GM21576 (cell line): ENCODE measurements at regions not wholly inside any gene's neighbourhood (a gene's known extent, or its start where the extent isn't known, plus 50 kb on each side); places are given as distances from the start of the nearest gene placed in this dataset.

Experiments
- ATAC-seq: cut with Tn5 transposase; IDR thresholded peaks from one replicate; pipeline ENCODE4 v1.9.1; 2021; ENCODE audit warnings: mild to moderate bottlenecking, moderate library complexity; ENCODE audit not compliant: unreplicated experiment

DNA sequence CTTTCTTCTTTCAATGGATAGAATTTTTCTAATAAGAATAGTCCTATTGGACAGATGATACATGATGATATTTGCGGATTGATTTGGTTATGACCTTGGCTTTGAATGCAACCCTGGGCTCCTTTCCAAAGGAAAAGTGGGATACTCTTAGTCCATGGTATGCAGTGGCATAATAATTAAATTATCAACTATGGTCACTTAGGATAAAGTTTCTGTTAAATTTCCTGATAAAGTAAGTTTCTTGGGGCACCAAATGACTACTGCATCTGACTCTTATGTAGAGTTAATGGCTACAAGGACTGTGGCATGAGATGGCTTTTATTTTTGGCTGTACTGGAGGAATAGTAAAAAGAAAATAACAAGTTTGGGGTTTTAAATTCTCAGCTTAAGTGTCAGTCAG is 126.7 kb downstream of the QPCT start:
- no peak for ATAC-seq

- ATAC-seq = no peak
Measured at GRCh38 chr2:37471994-37472393, 127.6 kb downstream of the QPCT start.

DNA sequence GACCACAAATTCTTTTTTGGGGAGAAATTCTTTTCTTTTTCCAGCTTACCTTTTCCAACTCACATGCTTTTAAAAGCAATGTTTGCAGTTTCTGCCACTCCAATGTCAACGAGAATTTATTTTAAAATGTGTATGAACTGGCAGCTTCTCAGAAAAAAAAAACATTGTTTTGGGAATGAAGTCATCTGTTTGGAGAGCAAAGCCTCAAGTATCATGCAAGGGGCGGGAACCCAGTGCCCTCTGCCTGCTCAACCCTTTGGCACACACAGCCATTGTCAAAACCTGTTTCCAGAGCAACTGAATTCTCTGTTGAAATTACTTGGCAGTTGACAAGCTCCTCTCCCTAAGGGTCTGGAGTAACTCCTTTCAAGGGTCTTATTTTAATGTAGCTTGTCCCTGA is 128.5 kb downstream of the QPCT start:
- no peak for ATAC-seq

DNA sequence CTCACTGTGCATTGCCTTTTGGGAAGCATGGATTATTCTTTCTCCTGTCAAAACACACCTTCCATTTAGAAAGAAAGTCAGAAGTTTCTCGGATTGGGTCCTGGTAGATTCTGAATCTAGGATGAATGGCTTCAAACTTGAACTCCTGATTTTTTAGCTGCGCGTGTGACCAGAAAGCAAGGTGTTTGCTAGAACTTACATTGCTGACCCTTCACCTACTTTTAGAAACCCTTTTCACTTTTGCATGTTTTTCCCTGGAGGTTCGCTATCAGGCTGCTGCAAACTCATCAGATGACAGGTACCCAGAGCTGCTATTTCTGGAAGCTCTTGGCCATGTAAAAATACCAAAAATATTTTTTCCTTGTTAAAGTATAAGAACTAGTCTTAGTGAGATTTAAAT is 132.0 kb downstream of the QPCT start:
- ATAC-seq = no peak

DNA sequence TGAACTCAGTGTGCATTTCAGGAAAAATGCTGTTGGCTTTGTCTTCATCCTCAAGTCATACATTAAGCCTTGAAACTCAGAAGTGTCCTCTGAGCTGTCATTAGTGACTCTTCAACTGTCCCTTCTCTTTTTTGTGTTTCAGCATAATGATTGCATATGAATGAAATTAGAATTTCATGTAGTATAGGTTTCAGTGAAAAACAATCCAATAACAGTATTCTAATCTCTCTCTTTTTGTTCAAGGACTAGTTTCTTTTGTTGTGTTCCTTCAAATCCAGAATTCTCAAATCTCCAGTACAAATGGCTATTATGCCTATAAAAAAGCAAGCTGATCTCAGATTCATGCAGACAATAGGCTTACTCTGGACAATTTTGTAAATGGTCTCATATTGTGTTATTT is 133.5 kb downstream of the QPCT start:
- ATAC-seq = no peak

DNA sequence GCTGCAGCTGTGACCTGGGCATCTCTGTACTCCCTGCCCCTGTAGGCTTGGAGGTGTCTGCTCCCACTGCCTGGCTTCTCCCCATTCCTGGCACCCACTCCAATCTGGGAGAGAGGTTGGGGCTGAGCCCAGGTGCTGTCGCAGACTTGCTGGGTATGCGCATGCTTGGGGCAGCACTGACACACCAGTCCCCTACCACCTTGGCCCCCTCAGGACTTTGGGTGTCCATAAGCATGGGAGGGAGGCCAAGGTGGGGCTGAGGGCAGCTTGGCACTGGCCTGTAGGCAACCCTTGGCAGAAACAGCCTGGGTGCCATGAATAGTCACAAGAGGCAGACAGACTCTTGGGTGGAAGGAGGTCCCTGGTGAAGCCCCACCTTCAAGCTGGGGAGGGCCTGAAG is 136.8 kb downstream of the QPCT start:
- no peak for ATAC-seq

DNA sequence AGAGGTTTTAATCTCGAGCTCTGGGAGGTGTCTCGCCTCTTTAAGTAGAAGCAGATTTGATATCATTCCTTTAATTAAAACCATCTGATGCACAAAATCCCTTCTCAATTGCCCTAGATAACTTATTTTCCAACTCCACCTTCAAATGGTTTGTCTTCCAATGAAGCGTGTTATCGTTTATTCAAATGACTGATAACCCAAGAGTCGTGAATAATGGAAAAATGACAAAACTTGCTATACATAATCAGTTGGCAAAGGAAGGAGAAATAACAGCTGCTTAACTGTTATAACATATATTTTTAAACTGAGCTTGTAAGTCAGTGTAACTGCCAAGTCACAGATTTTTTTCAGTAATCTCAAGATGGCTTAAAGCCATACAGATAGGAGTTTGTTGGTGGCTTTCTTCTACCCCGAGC is 144.6 kb downstream of the QPCT start:
- ATAC-seq = no peak

GRCh38 chr2:37489536-37489935 is 145.1 kb downstream of the QPCT start:
- no peak for ATAC-seq

DNA sequence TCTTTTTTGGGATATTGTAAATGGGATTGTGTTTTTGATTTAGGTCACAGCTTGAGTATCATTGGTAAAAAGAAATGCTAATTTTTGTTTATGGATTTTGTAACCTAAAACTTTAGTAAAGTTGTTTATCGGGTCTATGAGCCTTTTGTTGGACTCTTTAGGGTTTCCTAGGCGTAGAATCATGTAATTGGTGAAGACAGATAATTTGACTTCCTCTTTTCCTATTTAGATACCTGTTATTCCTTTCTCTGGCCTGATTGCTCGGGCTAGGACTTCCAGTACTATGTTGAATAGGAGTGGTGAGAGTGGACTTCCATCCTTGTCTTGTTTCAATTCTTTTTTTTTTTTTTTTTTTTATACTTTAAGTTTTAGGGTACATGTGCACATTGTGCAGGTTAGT is 149.0 kb downstream of the QPCT start:
- no peak for ATAC-seq

DNA sequence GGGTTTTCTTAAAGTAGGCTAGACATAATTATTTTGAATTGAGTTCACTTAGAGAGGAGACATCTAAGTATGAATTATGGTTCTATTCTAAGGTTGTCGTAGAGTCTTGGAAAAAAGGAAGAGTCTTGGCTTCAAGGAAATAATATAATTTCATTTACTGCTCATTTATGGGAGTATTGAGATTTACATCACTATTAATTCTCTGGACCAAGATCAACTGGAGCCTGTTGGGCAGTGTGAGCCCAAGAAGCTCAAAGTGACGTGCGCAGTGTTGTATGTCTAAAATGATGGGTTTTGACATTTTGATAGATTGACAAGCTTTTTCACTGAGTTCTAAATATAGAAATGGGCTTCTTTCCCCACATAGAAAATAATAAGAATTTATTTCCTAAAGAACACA is 154.7 kb downstream of the QPCT start:
- ATAC-seq = no peak

- ATAC-seq = no peak
Measured at GRCh38 chr2:37500031-37500430, 155.6 kb downstream of the QPCT start.

- ATAC-seq = no peak
Measured at GRCh38 chr2:37501113-37501512, 156.7 kb downstream of the QPCT start.

DNA sequence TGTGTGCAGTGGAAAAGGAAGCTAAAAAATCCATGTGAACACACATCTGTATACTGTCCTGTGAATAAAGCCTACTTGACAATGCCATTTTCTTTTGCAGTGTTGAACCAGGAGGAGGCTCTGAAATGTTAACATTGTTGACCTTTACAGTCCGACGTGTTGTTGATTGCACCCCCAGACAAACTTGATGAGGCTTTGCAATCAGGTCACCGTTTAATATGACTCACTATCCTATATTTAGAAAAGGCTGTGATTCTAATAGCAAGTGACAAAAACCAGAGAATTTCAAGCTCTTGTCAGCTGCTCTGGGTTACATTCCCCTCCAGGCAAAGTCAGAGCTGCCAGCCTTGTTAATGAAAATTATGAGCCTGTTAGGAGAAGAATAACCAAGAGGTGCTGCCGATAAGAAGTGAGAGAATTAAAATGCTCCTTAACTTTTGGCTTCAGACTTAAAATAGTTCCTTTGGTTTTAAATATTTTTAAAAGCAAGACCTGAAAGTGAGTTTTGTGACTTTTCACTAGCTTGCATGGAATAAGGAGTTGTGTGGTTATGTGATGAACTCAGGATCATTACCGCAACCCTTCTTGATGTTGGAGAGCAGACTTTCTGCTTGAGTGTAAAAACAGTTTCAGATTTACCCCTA is 162.1 kb downstream of the QPCT start:
- ATAC-seq = no peak

DNA sequence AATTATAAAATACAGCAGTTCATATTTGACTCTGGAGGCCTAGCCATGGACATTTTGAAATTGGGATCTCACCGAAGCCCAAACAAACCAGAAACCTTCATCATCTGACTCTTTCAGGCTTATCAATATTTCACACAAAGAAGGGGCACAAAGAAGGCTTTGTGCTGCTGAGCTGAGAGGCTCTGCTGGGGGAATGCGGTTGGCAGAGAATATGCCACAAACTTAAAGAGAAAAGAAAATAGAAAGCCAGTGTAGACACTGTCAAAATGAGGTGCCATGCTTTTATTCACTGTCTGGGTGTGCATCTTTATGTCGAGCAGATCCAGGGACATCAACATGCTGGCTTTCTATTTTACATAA is 162.6 kb downstream of the QPCT start:
- ATAC-seq = no peak

DNA sequence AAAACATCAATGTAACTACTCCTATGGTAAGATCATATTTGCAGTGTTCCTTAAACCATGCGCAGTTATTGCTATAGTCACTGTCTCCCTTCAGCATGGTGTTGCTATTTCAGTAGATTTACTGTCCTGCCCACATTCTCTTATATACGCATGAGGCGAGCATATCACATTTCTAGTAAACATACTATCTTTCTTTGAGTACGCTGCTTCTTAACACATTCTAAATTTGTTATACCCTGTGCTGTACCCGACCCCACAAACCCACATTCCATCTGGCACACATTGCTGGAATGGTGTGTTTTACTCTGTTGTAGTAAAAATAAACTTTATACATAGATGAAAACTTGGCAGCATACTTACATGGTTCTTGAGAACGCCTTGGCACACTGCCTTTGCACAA is 163.3 kb downstream of the QPCT start:
- no peak for ATAC-seq

DNA sequence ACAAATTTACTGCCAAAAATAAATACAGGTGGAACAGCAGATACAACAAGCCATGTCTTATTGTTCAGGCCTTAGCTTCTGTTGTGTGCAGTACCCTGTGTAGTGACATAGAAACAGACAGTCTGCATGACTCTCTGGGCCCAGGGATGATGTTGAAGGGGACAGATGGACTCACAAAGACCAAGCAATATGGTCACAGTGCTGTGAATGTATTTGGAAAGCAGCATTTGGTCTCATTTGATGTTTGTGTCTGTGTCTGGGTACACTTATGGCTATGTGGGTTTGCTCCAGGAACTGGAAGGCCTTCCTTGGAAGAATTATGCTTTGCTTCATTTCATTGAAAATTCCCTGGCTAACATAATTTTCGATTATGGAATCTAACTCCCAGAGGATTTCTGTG is 158.5 kb downstream of the CDC42EP3 start:
- no peak for ATAC-seq

DNA sequence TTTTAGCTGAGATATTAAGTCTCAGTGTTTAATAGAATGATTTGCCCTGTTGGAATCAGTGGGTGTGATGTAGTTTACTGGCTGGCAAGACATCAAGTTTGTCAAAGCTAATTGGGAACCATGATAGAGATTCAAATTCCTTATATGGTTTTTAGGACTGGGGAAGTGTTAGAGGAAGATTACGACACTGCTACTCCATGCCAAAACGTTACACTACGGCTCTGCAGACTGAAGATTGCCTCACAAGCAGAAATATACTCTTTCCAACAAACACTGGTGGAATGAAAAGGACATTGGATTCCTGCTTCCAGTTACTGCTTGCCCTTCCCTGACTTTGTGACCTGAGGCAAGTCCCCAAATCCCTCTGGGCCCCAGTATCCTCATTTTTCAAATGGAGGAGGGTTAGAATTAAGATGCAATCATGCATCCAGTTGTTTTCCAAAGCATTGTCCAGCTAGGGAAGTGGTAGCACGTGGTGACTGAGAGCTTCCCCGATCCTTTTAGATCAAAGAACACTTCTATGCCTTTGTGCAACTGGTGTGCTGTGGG is 147.6 kb downstream of the CDC42EP3 start:
- no peak for ATAC-seq

DNA sequence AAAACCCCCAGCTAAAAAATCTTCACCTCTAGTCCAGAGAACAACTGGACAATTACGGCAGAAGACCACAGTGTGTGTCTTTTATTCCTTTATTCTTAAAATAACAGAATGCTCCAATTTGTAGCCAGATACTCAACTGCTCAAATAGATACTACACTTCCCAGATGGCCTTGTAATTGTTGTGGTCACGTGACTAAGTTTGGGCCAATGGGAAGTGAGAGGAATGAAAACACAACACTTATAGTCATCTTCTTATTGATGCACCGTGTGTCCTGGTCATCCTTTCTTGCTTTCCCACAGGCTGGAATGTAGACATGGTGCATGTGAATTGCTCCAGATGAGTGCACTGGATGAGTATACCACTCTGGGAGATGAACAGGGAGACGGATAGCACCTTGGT is 145.1 kb downstream of the CDC42EP3 start:
- ATAC-seq = no peak

- no peak for ATAC-seq
Measured at GRCh38 chr2:37526856-37527255, 144.6 kb downstream of the CDC42EP3 start.

- no peak for ATAC-seq
Measured at GRCh38 chr2:37527361-37527760, 144.1 kb downstream of the CDC42EP3 start.

GRCh38 chr2:37529830-37530415 is 141.5 kb downstream of the CDC42EP3 start:
- ATAC-seq = no peak

DNA sequence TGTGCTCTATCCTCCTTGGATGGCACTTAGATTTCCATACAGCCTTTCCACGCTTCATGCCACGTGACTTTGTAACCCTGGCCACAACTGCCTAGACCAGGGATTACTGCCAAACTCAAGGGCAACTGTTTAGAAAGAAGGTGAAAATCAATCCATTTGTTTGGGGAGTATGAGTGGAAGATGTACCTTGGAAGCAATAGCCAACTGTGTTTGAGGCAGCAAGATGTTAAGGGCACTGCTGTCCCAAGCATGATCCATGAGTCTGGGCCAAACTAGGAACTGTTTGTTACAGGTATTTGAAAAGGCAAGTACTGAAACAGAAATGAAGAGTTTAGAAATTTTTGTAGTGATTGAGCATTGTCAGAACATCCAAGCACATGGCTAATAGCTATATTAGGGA is 138.9 kb downstream of the CDC42EP3 start:
- no peak for ATAC-seq

DNA sequence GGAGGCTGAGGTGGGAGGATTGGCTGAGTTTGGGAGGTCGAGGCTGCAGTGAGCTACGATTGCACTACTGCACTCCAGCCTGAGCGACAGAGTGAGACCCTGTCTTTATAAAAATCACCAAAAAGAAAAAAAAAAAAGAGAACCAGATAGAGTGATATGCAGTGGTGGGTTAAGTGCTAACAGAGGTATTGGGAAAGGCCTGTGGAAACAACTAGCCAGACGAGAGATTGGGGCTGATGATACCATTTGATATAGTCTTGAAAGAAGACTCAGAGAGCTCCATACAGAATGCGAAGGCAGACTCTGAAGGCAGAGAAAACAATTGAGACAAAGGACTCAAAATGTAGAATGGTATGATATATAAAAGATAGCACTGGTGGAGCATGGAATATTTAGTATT is 134.1 kb downstream of the CDC42EP3 start:
- ATAC-seq = no peak
